ENCODE measurements at regions not wholly inside any gene's neighbourhood (a gene's known extent, or its start where the extent isn't known, plus 50 kb on each side); places are given as distances from the start of the nearest gene placed in this dataset.

DNA sequence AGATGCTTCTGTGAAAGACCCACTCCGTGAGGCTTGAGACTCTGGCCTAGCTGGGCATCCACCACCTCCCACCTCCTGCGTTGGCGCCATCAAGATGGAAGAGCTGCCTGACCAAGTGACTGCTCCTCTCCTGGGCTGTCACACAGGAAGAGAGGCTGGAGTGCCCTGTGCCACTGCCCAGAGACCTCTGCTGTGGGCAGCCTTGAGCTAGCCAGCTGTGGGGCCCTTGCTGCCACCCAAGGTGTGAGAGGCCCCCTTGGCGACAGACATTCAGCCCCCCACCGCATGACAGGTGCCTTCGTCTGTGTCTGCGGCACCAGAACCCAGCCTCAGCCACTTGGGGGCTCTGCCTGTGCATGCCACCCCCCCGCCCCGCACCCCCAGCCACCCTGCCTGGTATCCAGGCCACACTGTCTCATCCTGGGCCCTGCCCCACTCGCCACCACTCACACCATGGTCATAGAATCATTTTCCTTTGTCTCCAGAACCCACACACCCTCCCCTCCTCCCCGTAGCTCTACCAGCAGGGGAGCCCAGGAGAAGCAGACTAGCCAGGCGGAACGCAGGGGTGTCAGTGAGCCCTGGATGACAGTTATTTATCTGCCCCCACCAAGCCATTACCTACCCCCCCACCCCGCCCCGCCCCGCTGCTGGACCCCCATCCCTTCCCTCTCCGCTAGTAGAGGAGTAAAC, 120.9 kb upstream of the LHX1 start:
- TF ChIP-seq, protein P1, sequence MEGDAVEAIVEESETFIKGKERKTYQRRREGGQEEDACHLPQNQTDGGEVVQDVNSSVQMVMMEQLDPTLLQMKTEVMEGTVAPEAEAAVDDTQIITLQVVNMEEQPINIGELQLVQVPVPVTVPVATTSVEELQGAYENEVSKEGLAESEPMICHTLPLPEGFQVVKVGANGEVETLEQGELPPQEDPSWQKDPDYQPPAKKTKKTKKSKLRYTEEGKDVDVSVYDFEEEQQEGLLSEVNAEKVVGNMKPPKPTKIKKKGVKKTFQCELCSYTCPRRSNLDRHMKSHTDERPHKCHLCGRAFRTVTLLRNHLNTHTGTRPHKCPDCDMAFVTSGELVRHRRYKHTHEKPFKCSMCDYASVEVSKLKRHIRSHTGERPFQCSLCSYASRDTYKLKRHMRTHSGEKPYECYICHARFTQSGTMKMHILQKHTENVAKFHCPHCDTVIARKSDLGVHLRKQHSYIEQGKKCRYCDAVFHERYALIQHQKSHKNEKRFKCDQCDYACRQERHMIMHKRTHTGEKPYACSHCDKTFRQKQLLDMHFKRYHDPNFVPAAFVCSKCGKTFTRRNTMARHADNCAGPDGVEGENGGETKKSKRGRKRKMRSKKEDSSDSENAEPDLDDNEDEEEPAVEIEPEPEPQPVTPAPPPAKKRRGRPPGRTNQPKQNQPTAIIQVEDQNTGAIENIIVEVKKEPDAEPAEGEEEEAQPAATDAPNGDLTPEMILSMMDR (IDR thresholded peaks at IDR 0.05; ENCODE audit: low read depth, low read length): no peak
- Histone ChIP-seq H3K27me3 (peaks cover 27% of the 10 kb centered on the region), H3K4me1 (ENCODE audit: low read depth) (no peaks in the 10 kb centered on the region), H3K4me3 (no peak overlapping the region), H3K9me3 (ENCODE audit: low read depth) (no peaks in the 10 kb centered on the region), H3K27ac (no peak overlapping the region), H3K36me3 (no peaks in the 10 kb centered on the region)
- DNase-seq (ENCODE audit: low read depth in 1 of 2, low spot score in 1 of 2): no peak

- Histone ChIP-seq H3K4me3 (no peak overlapping the region), H3K9me3 (ENCODE audit: low read depth) (no peaks in the 10 kb centered on the region), H3K27me3 (peaks cover 23% of the 10 kb centered on the region), H3K36me3 (no peaks in the 10 kb centered on the region), H3K4me1 (ENCODE audit: low read depth) (no peaks in the 10 kb centered on the region), H3K27ac (no peak overlapping the region)
- TF ChIP-seq, protein P1 (IDR thresholded peaks at IDR 0.05; ENCODE audit: low read depth, low read length): no peak
- no peak for DNase-seq (ENCODE audit: low read depth in 1 of 2, low spot score in 1 of 2)
Observed at GRCh38 chr17:36816907-36817288, 120.4 kb upstream of the LHX1 start.

DNA sequence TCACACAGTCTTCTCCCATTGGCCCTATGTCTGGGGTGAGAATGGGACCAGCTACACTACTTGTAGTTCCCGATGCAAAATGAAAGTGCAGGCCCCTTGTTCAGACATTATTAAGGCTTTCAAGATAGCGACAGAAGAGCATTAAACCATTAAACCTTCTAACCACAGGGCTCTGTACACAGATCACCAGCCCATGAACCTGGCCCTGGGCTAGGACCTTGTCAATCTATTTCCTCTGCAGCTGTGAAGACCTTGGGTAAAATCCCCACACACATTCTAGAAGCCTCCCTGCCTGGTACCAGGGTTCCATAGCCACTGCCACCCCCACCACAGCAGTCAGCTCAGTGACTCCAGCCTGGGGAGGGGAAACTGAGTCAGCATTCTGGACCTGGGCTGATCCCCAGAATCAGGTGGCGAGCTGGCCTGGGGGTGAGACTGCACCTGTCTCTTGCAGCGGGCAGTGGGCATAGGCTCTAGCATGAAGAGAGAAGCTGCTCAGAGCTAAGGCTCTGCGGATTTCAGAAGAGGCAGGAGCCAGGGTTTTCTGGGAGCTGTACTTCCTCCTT, 119.7 kb upstream of the LHX1 start:
- Histone ChIP-seq H3K27me3 (peaks cover 22% of the 10 kb centered on the region), H3K36me3 (no peaks in the 10 kb centered on the region), H3K4me3 (no peak overlapping the region), H3K9me3 (ENCODE audit: low read depth) (no peaks in the 10 kb centered on the region), H3K27ac (no peak overlapping the region), H3K4me1 (ENCODE audit: low read depth) (no peaks in the 10 kb centered on the region)
- DNase-seq (ENCODE audit: low read depth in 1 of 2, low spot score in 1 of 2): no peak
- TF ChIP-seq, protein P1 (IDR thresholded peaks at IDR 0.05; ENCODE audit: low read depth, low read length): no peak

DNA sequence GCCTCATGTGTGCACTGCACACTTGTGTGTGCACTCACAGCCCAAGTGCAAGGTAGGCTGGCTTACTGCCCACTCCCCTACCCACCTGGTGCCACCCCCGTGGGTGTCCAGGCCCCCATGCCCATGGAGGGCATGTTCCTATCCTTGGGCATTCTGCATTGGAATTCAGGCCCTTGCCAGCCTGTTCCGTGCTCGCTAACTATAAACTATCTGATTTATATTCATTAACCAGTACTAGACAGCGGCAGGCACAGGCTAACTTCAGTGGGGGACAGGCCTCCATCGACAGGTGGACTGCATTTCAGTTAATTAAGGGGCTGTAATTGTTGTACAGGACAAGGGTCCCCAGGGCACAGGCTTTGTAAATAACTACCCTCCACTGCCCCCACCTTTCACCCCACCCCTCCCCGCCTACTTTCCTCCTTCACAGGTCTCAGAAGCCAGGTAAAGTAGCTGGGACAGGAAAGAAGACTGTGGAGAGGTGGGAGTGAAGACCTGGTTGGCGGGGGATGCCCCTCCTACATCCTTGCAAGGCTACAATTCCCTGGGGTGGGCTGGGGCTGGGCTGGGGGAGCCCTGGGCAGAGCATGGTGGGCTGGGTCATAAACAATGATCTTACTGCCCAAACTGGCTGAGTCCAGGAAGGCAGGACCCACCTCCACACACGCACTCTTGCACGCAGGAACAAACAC, 119.0 kb upstream of the LHX1 start:
- Histone ChIP-seq H3K4me3 (no peak overlapping the region), H3K27me3 (peaks cover 14% of the 10 kb centered on the region), H3K27ac (no peak overlapping the region), H3K4me1 (ENCODE audit: low read depth) (no peaks in the 10 kb centered on the region), H3K36me3 (no peaks in the 10 kb centered on the region), H3K9me3 (ENCODE audit: low read depth) (no peaks in the 10 kb centered on the region)
- TF ChIP-seq, protein P1 (IDR thresholded peaks at IDR 0.05; ENCODE audit: low read depth, low read length): no peak
- DNase-seq (ENCODE audit: low read depth in 1 of 2, low spot score in 1 of 2): no peak

DNA sequence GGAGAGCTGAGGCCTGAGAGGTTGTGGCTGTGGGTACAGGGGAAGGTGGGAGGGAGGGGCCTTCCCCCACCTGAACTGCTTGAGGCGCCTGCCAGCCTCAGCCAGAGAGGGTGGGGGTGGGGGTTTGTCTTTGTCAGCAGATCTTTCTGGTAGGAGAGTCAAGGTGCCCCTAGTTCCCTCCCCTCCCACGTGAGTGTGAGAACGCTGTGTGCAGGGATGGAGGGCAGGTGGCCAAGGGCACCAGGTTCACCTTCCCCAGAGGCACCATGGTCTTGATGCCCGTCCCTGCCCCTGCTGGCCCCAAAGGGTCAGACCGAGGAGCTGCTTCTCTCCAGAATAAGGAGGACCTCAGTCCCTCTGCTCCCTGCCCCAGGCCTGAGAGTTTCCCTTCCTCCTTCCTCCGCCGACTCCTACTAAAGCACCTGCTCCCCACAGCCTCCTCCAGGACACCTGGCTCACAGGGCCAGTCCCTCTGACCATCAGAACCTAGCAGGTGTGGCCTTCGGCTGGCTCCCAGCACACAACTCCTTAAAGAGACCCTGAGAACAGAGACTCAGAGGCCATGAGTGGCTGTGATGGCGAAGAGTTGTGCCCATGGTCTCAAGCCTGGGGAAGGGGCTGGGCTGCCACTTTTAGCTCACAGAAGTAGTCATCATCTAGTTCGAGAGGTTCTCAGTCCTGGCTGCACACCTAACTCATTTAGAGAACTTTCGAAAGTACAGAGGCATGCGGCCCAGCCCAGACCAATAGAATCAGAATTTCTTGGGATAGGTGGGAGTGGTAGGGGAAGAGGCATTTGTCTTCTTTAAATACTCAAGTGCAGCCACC, 113.2 kb upstream of the LHX1 start:
- H3K27me3 ChIP-seq: peaks cover 9% of the 10 kb centered on the region

More for the DNA sequence above, 113.2 kb upstream of the LHX1 start:
- Histone ChIP-seq H3K36me3 (no peaks in the 10 kb centered on the region), H3K4me3 (no peak overlapping the region), H3K4me1 (ENCODE audit: low read depth) (no peaks in the 10 kb centered on the region), H3K9me3 (ENCODE audit: low read depth) (no peaks in the 10 kb centered on the region), H3K27ac (no peak overlapping the region)
- DNase-seq (ENCODE audit: low read depth in 1 of 2, low spot score in 1 of 2): no peak
- TF ChIP-seq, protein P1 (IDR thresholded peaks at IDR 0.05; ENCODE audit: low read depth, low read length): no peak

Data from cardiac muscle cell (in vitro differentiated cells and primary cell).